ENCODE measurements at regions not wholly inside any gene's neighbourhood (a gene's known extent, or its start where the extent isn't known, plus 50 kb on each side); places are given as distances from the start of the nearest gene placed in this dataset.

DNA sequence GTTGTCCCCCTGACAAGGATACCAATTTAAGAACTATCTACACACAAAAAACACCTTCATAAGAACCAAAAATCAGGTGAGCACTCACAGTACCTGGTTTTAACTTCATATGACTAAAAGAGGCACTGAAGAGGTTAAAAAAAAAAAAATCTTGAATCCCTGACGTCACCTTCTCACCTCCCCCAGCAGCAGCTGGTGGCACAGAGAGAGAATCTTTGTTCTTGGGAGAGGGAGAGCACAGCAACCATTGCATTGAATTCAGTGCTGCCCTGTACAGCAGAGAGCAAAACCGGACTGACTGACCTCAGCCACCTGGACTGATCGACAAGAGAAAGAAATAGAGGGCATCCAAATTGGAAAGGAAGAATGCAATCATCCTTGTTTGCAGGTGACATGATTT lies 566.0 kb downstream of the TMX3 start:
- DNase-seq (ENCODE audit: low spot score) (peak; percentile 1), FAIRE-seq (no peak)

GRCh38 chr18:68147728-68148127 lies 567.2 kb downstream of the TMX3 start:
- DNase-seq (ENCODE audit: low spot score): no peak
- FAIRE-seq: no peak

DNA sequence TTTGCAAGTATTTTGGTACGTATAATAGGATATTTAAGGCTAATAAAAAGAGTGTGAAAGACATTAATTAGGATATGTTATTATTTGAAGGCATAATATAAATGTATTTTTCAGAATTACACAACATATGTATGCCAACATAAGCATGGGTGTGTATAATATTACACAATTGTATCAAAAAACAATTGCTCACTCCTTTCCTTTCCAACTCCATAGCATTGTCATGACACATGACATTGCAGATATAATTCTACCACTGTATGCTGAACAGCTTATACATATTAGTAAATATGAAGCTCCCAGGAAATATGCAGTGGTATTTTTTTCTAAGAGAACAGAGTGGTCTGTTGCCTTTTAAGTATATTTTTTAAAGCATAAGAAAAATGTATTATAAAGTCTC lies 593.1 kb downstream of the TMX3 start:
- FAIRE-seq: no peak
- DNase-seq (ENCODE audit: low spot score): no peak

- no peak for FAIRE-seq
- DNase-seq (ENCODE audit: low spot score): no peak
Observed at GRCh38 chr18:68121308-68121707, 593.6 kb downstream of the TMX3 start.

DNA sequence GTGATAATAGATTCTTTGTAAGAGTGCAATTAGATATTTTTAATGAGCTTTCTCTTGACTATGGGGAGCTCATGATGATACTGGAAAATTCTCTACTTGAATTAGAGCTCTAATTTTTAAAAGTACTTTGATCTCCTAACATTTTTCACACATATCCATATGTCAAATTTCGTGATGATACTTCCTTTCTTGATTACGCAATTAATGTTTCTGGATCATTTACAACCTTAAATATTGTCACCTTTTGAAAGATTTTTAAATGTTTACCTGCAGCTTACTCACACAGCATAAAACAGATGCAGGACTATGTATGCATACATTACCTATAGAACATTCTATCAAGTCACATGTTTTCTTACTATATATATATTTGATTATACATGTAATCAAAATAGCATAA lies 598.5 kb upstream of the DSEL start:
- FAIRE-seq: no peak
- DNase-seq (ENCODE audit: low spot score): no peak

DNA sequence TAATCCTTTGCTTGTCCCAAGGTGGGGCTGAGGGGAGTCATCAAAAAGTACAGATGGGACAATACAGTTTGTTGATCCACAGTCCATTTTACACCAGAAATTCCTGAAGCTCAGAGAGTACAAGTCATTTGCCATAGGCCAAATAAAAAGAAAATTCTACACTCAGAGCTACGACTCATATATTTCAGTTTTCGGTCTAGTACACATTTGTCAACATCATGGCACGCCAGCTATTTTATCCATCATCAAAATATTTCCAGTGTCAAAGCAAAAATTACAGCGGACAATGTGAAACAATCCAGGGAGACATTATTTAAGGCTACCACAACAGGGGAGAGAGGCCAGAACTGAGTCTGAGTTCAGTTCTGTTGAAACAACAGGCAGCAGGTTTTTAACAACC lies 587.5 kb upstream of the DSEL start:
- DNase-seq (ENCODE audit: low spot score) (no peak), FAIRE-seq (no peak)

- no peak for DNase-seq (ENCODE audit: low spot score)
Observed at GRCh38 chr18:68103561-68103960, 587.0 kb upstream of the DSEL start.

GRCh38 chr18:68102117-68102516 lies 585.6 kb upstream of the DSEL start:
- FAIRE-seq (no peak), DNase-seq (ENCODE audit: low spot score) (no peak)

More at GRCh38 chr18:68103561-68103960, 587.0 kb upstream of the DSEL start:
- no peak for FAIRE-seq

DNA sequence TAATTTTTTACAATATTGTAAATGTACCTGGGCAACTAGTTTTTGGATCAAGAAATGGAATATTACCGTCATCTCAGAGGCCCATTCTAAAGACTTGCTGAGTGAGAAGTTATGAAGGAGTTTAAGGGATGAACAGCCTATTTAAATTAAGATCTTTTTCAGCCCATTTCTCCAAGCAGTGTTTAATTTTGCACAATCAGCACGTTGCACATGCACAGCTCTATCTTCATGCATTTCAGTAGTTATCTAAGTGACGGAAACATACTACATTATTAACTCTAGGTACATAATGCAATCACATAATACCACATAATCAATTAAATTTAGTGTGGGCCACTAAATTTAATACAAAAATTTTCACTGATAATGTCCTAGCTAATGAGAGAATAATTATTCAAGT lies 582.1 kb upstream of the DSEL start:
- DNase-seq (ENCODE audit: low spot score): no peak
- FAIRE-seq: no peak

- FAIRE-seq: no peak
Observed at GRCh38 chr18:68086481-68086880, 570.0 kb upstream of the DSEL start.

GRCh38 chr18:68085251-68085650 lies 568.7 kb upstream of the DSEL start:
- FAIRE-seq (no peak), DNase-seq (ENCODE audit: low spot score) (no peak)

More at GRCh38 chr18:68086481-68086880, 570.0 kb upstream of the DSEL start:
- DNase-seq (ENCODE audit: low spot score): no peak

- FAIRE-seq: no peak
- no peak for DNase-seq (ENCODE audit: low spot score)
Observed at GRCh38 chr18:68083776-68084175, 567.3 kb upstream of the DSEL start.

DNA sequence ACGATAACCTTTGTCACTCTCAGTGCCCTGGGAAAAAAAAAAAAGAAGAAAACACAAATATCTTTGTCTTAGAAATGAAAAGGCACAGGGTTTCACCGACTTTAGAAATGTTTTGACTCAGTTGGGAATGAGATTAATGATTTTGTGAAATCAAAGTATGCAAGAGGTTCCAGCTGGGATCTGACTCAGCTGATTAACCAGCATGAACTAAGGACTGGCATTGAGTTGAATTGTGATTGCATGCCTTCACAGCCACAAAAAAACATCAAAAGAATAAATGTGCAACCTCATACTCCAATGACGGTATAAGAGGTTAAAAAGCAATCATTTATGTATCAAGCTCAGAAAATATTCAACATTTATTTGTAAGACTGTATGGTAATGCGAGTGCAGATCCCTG lies 566.6 kb upstream of the DSEL start:
- DNase-seq (ENCODE audit: low spot score) (no peak), FAIRE-seq (no peak)

- FAIRE-seq (no peak), DNase-seq (ENCODE audit: low spot score) (no peak)
Observed at GRCh38 chr18:68072744-68073143, 556.2 kb upstream of the DSEL start.

DNA sequence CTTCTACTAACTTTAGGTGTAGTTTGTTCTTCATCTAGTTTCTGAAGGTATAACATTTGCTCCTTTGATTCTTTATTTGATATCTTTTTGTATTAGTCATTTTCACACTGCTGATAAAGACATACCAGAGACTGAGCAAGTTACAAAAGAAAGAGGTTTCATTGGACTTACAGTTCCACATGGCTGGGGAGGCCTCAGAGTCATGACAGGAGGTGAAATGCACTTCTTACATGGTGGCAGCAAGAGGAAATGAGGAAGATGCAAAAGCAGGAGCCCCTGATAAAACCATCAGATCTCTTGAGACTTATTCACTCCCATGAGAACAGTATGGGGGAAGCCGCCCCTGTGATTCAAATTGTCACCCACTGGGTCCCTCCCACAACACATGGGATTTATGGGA lies 544.4 kb upstream of the DSEL start:
- DNase-seq (ENCODE audit: low spot score) (no peak), FAIRE-seq (no peak)

GRCh38 chr18:68056936-68057335 lies 540.4 kb upstream of the DSEL start:
- FAIRE-seq (no peak), DNase-seq (ENCODE audit: low spot score) (no peak)

GRCh38 chr18:68054669-68055068 lies 538.1 kb upstream of the DSEL start:
- no peak for DNase-seq (ENCODE audit: low spot score)
- FAIRE-seq: no peak

GRCh38 chr18:68053290-68053689 lies 536.8 kb upstream of the DSEL start:
- FAIRE-seq (no peak), DNase-seq (ENCODE audit: low spot score) (no peak)

DNA sequence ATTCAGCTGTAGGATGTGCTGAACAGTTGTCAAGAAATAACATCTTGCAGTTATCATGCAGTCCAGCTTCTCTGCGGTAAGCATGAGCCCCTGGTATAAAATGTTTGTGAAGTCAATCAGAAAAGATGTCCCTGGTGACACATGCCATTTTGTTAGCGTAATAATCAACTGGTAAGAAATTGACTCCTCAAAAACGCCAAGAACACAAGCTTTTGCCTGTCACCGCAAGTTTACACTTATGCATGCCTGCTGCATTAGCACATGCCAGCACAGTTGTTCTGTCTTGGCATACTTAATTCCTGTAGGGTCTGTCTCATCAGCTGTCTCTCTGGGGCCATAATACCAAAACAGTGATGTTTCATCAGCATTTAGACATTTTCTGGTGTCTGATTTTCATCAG lies 524.8 kb upstream of the DSEL start:
- DNase-seq (ENCODE audit: low spot score) (no peak), FAIRE-seq (no peak)

DNA sequence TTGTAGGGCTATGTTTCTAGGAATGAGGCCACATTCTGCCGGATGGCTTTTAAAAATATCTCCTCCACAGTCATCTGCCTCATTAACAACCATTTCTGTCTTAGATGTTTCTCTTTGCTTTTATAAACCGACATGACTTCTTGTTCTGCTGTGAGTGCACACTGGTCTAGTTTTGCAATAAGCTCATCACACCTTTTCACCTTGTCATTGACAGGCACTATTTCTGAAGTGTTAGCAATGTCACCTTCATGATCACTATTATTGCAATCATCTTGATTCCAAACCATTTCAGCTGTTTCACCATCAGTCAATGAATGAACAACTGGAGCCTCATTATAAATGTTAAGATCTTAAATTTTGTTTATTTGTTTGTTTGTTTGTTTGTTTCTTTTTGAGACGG lies 523.7 kb upstream of the DSEL start:
- FAIRE-seq: no peak

DNA sequence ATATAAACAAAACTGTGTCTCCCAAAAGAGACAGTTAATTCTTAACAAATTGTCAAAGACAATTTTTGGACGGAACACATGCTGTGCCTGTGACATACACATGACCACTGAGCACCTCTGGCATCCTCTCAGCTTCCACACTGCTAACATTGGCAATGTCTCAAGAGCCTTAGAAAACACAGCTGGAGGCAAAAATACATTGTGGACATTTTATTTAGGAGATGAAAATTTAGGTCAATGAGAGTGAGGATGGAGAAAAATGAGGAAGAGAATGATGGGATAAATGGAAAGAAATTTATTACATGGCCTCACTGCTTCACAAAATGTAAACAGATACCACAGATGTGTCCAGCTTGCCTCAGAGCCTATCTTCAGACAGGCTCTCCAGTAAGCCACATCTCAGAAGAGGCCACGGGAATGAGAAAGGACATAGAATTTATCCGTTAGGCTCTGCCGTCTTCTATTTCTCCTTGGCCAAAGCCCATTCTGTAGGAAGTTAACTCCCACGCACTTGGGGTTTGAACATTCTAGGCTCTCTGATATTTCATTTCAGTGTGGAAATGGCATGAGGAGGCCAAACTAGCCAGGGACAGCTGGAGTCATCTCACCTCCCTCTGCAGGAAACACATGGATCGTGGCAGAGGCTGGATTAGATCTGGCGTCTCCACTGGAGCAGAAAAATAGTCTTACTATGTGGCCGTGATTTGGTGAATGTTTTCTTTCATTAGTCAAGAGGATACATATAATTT lies 519.4 kb upstream of the DSEL start:
- no peak for FAIRE-seq
- DNase-seq (ENCODE audit: low spot score): no peak

More for the DNA sequence above, 523.7 kb upstream of the DSEL start:
- no peak for DNase-seq (ENCODE audit: low spot score)

GRCh38 chr18:68034296-68034695 lies 517.8 kb upstream of the DSEL start:
- no peak for FAIRE-seq
- no peak for DNase-seq (ENCODE audit: low spot score)

- FAIRE-seq: no peak
- DNase-seq (ENCODE audit: low spot score): no peak
Observed at GRCh38 chr18:68033466-68033865, 516.9 kb upstream of the DSEL start.

- FAIRE-seq: no peak
- DNase-seq (ENCODE audit: low spot score): no peak
Observed at GRCh38 chr18:68024716-68025115, 508.2 kb upstream of the DSEL start.

Measured in urothelium cell line (cell line).